GM23248 (cell line): ENCODE measurements at regions not wholly inside any gene's neighbourhood (a gene's known extent, or its start where the extent isn't known, plus 50 kb on each side); places are given as distances from the start of the nearest gene placed in this dataset.

Experiments
- DNase-seq: peaks from one replicate; pipeline ENCODE4 v3.0.0-alpha.2; 2015
- H2AFZ ChIP-seq: fragments of 200-600 bp; sonication (generic); 2 replicates; pipeline ENCODE4 v1.6.1; 2016; ENCODE audit warnings: antibody characterized with exemption
- H3F3A ChIP-seq: fragments of 200-600 bp; sonication (generic); 2 replicates; pipeline ENCODE4 v1.6.1; 2016; ENCODE audit warnings: mild to moderate bottlenecking, antibody characterized with exemption, mixed run types; ENCODE audit not compliant: insufficient read depth
- H3K27ac ChIP-seq: fragments of 200-600 bp; sonication (generic); 2 replicates; pipeline ENCODE4 v1.5.1; 2016; ENCODE audit warnings: mild to moderate bottlenecking
- H3K27me3 ChIP-seq: fragments of 200-600 bp; sonication (generic); replicated peaks from 2 replicates; pipeline ENCODE4 v1.6.1; 2016; ENCODE audit warnings: mild to moderate bottlenecking; ENCODE audit not compliant: insufficient read depth
- H3K36me3 ChIP-seq: fragments of 200-600 bp; sonication (generic); 2 replicates; pipeline ENCODE4 v1.6.1; 2016; ENCODE audit warnings: low read depth, mild to moderate bottlenecking
- H3K4me1 ChIP-seq: fragments of 200-600 bp; sonication (generic); 2 replicates; pipeline ENCODE4 v1.6.1; 2016; ENCODE audit warnings: mild to moderate bottlenecking; ENCODE audit not compliant: insufficient read depth
- H3K4me2 ChIP-seq: fragments of 200-600 bp; sonication (generic); one replicate; pipeline ENCODE4 v1.6.1; 2016; ENCODE audit warnings: mild to moderate bottlenecking; ENCODE audit not compliant: unreplicated experiment
- H3K4me3 ChIP-seq: fragments of 200-600 bp; sonication (generic); 2 replicates; pipeline ENCODE4 v1.5.1; 2016; ENCODE audit warnings: mild to moderate bottlenecking
- H3K79me2 ChIP-seq: fragments of 200-600 bp; sonication (generic); 2 replicates; pipeline ENCODE4 v1.6.1; 2016; ENCODE audit warnings: mild to moderate bottlenecking; ENCODE audit not compliant: insufficient read depth
- H3K9ac ChIP-seq: fragments of 200-600 bp; sonication (generic); 2 replicates; pipeline ENCODE4 v1.6.1; 2016; ENCODE audit warnings: mild to moderate bottlenecking
- H3K9me2 ChIP-seq: fragments of 200-600 bp; sonication (generic); 2 replicates; pipeline ENCODE4 v1.6.1; 2016; ENCODE audit warnings: mixed run types, mild to moderate bottlenecking, moderate library complexity; ENCODE audit not compliant: insufficient read depth
- H3K9me3 ChIP-seq: fragments of 200-600 bp; sonication (generic); one replicate; pipeline ENCODE4 v1.6.1; 2017; ENCODE audit warnings: low read depth
- H4K20me1 ChIP-seq: fragments of 200-600 bp; sonication (generic); 2 replicates; pipeline ENCODE4 v1.6.0; 2016; ENCODE audit not compliant: insufficient read depth
- EZH2 ChIP-seq: fragments of 200-600 bp; sonication (generic); IDR thresholded peaks from 2 replicates; pipeline ENCODE4 v1.6.1; 2018; ENCODE audit warnings: antibody characterized with exemption, mild to moderate bottlenecking; ENCODE audit not compliant: insufficient read depth, poor library complexity, severe bottlenecking
- EZH2phosphoT487 ChIP-seq: fragments of 200-600 bp; sonication (generic); IDR thresholded peaks from 2 replicates; pipeline ENCODE4 v1.6.1; 2018; ENCODE audit warnings: antibody characterized with exemption, moderate library complexity, mild to moderate bottlenecking, low read depth; ENCODE audit not compliant: insufficient read depth
- WGBS, 2 experiments: methylation state at CpG; one replicate each; pipeline ENCODE4 v1.1.6; 2015 to 2017; ENCODE audit warnings: low lambda C conversion rate in 2 of 2, low coverage in 1 of 2; ENCODE audit errors: missing lambda C conversion rate in 2 of 2; 5-methylcytosine and 5-hydroxymethylcytosine counted together
- in situ Hi-C: fragments of 300-500 bp; cut with MboI; formaldehyde crosslinking; loops from 2 replicates; pipeline ENCODE4 v1.15.0; 2020

DNA sequence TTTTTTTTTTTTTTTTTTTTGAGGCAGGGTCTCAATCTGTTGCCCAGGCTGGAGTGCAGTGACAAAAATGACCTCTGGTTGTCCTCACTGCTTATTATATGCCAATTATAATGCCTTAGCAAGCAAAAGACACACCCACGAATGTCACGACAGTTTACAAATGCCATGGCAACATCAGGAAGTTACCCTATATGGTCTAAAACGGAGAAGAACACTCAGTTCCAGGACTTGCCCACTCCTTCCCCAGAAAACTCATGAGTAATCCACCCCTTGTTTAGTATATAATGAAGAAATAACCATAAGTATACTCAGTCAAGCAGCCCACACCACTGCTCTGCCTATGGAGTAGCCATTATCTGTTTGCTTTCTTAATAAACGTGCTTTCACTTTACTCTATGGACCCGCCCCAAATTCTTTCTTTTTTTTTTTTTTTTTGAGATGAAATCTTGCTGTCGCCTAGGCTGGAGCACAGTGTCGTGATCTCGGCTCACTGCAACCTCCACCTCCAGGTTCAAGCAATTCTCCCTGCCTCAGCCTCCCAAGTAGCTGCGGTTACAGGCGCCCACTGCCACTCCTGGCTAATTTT, 106.2 kb downstream of the SMIM20 start:
- TF ChIP-seq EZH2 (no peak), EZH2phosphoT487 (no peak)
- Histone ChIP-seq H3K9me2 (no peaks in the 10 kb centered on the region), H4K20me1 (no peaks in the 10 kb centered on the region), H3K4me1 (peaks cover 55% of the 10 kb centered on the region), H3K36me3 (no peaks in the 10 kb centered on the region), H3K4me3 (peak overlapping the region; percentile 52), H3K4me2 (peak overlapping the region; percentile 78), H3K79me2 (no peaks in the 10 kb centered on the region), H3K9me3 (no peaks in the 10 kb centered on the region), H3K27me3 (no peaks in the 10 kb centered on the region), H3K9ac (peak overlapping the region; percentile 67), H2AFZ (peak overlapping the region; percentile 47), H3K27ac (peak overlapping the region; percentile 78), H3F3A (peaks cover 50% of the 10 kb centered on the region)
- DNase-seq: peak; percentile 91
- in situ Hi-C loops: no loop called here
- WGBS, 2 experiments: 10 to 11% methylated on average over 10 of the region's 10 CpGs

DNA sequence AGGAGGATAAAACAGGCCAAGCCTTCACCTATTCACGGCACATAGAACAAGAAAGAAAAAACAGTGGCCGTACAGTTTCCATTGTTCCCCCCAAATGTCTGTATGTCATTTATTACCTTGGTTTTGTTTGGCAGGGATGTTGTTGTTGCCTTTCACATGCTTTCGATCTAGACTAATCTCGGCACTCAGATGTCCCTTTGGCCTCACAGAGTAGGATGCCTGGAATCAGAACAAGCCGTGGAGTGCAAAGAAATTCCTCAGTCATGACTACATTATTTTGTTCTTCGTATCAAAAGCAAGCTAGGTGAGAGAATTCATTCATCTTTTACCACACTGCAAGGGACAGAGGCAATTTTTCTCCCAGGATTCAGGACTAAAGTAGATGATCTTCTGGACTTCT, 106.9 kb downstream of the SMIM20 start:
- H2AFZ ChIP-seq: peak overlapping the region; percentile 47
- H3K27me3 ChIP-seq: no peaks in the 10 kb centered on the region
- no peaks in the 10 kb centered on the region for H3K36me3 ChIP-seq
- H3K27ac ChIP-seq: peak overlapping the region; percentile 78
- TF ChIP-seq EZH2 (no peak), EZH2phosphoT487 (no peak)
- peak; percentile 70 for DNase-seq
- H3K9ac ChIP-seq: peak overlapping the region; percentile 67
- H3F3A ChIP-seq: peaks cover 46% of the 10 kb centered on the region
- WGBS, 2 experiments: 3 to 7% methylated on average over 6 of the region's 6 CpGs
- H3K4me3 ChIP-seq: peak overlapping the region; percentile 52
- H3K79me2 ChIP-seq: no peaks in the 10 kb centered on the region
- H3K9me3 ChIP-seq: no peaks in the 10 kb centered on the region
- H3K4me1 ChIP-seq: peaks cover 50% of the 10 kb centered on the region
- H4K20me1 ChIP-seq: no peaks in the 10 kb centered on the region
- H3K9me2 ChIP-seq: no peaks in the 10 kb centered on the region
- peak overlapping the region; percentile 78 for H3K4me2 ChIP-seq
- in situ Hi-C loops: no loop called here

GRCh38 chr4:26021417-26022345, 107.7 kb downstream of the SMIM20 start:
- in situ Hi-C loops: no loop called here
- Histone ChIP-seq H3F3A (peaks cover 38% of the 10 kb centered on the region), H3K27ac (peak overlapping the region; percentile 78), H3K4me3 (peak overlapping the region; percentile 52), H3K4me2 (peak overlapping the region; percentile 78), H3K9me2 (no peaks in the 10 kb centered on the region), H2AFZ (0 out of 2 replicates have a peak overlapping the region, but pooled peaks have one; percentile 1), H3K9ac (peak overlapping the region; percentile 67), H3K9me3 (no peaks in the 10 kb centered on the region), H3K79me2 (no peaks in the 10 kb centered on the region), H4K20me1 (no peaks in the 10 kb centered on the region), H3K4me1 (peaks cover 43% of the 10 kb centered on the region), H3K36me3 (no peaks in the 10 kb centered on the region), H3K27me3 (no peaks in the 10 kb centered on the region)
- DNase-seq: peak; percentile 63
- TF ChIP-seq EZH2phosphoT487: no peak
- no peak for TF ChIP-seq EZH2
- 7 to 12% methylated on average over 8 of the region's 8 CpGs for WGBS, 2 experiments

DNA sequence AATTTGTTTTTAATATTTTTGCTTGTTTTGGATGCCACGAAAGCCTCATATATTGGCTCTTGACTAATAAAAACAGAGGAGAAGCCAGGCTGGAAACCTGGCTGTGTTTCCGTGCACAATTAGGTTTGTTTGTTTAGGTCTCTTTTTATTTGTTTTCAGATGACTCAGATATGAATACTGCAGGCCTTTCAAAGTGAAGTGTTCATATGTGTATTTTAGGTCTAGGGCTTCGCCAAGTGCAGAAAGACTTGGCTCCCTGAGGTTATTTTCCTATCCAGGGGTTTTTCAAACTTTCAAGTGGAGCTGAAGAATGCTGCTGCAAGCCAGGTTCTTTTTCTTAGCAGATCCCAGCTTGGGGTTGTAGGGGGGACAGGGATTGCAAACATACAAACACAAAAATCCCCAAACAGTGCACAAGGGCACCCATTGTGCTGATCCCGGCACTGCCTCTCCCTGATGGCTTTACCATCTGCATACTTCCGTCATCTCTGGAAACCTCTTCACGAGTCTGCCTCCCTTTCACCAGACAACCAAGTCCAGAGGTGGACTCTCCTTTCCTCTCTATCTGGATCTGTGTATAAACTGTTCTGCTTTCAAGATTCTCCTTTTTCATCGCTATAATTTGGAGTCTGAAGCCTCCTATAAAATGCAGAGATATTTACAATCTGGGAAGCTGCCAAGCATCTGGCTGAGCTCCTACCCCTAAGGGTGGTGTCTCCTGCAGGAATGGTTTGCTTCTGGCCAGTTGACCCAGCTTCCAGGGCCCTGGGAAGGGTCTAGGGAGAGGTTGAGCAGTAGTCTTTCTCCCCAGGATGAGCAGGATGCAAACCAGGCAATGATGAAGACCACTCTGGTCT, 108.6 kb downstream of the SMIM20 start:
- in situ Hi-C loops: no loop called here
- H4K20me1 ChIP-seq: no peaks in the 10 kb centered on the region

More for the DNA sequence above, 108.6 kb downstream of the SMIM20 start:
- H3K4me3 ChIP-seq: peak overlapping the region; percentile 52
- H3K27ac ChIP-seq: peak overlapping the region; percentile 78
- H3K9ac ChIP-seq: peak overlapping the region; percentile 67
- no peaks in the 10 kb centered on the region for H3K9me3 ChIP-seq
- peak; percentile 72 for DNase-seq
- H3K36me3 ChIP-seq: no peaks in the 10 kb centered on the region
- no peaks in the 10 kb centered on the region for H3K9me2 ChIP-seq
- no peaks in the 10 kb centered on the region for H3K79me2 ChIP-seq
- peak overlapping the region; percentile 78 for H3K4me2 ChIP-seq
- 0 out of 2 replicates have a peak overlapping the region, but pooled peaks have one; percentile 4 for H2AFZ ChIP-seq
- peaks cover 43% of the 10 kb centered on the region for H3K4me1 ChIP-seq
- WGBS, 2 experiments: 9 to 13% methylated on average over 7 of the region's 7 CpGs
- peaks cover 30% of the 10 kb centered on the region for H3F3A ChIP-seq
- TF ChIP-seq EZH2phosphoT487: no peak
- no peak for TF ChIP-seq EZH2
- H3K27me3 ChIP-seq: no peaks in the 10 kb centered on the region
